GM21423 (cell line): ENCODE measurements at regions not wholly inside any gene's neighbourhood (a gene's known extent, or its start where the extent isn't known, plus 50 kb on each side); places are given as distances from the start of the nearest gene placed in this dataset.
"Not testable (repeated sequence)": the region's sequence is repeated elsewhere in the genome, so short reads cannot be mapped to it uniquely, and the experiment has no call there.

ENCODE experiments used
- ATAC-seq: cut with Tn5 transposase; IDR thresholded peaks from one replicate; pipeline ENCODE4 v1.9.1; 2021; ENCODE audit warnings: mild to moderate bottlenecking, moderate library complexity; ENCODE audit not compliant: unreplicated experiment

- ATAC-seq: no peak
These were observed 500.0 kb downstream of the SPATA31D1 start for GRCh38 chr9:82488313-82489200.

- no peak for ATAC-seq
These were observed 500.7 kb downstream of the SPATA31D1 start for GRCh38 chr9:82489201-82489821.

- no peak for ATAC-seq
These were observed 501.5 kb downstream of the SPATA31D1 start for GRCh38 chr9:82490019-82490499.

GRCh38 chr9:82490821-82491220 is 502.2 kb downstream of the SPATA31D1 start:
- ATAC-seq: not testable (repeated sequence)

GRCh38 chr9:82491604-82492003 is 503.0 kb downstream of the SPATA31D1 start:
- no peak for ATAC-seq

GRCh38 chr9:82492274-82492673 is 503.7 kb downstream of the SPATA31D1 start:
- no peak for ATAC-seq

GRCh38 chr9:82495884-82496777 is 507.6 kb downstream of the SPATA31D1 start:
- ATAC-seq: no peak

GRCh38 chr9:82498541-82499317 is 510.2 kb downstream of the SPATA31D1 start:
- ATAC-seq: no peak

- ATAC-seq: no peak
These were observed 510.8 kb downstream of the SPATA31D1 start for GRCh38 chr9:82499337-82499736.

GRCh38 chr9:82504620-82505019 is 516.0 kb downstream of the SPATA31D1 start:
- ATAC-seq: no peak

- ATAC-seq: no peak
These were observed 523.1 kb downstream of the SPATA31D1 start for GRCh38 chr9:82511626-82512025.

- no peak for ATAC-seq
These were observed 524.2 kb downstream of the SPATA31D1 start for GRCh38 chr9:82512728-82513127.

GRCh38 chr9:82513242-82513751 is 524.7 kb downstream of the SPATA31D1 start:
- no peak for ATAC-seq

GRCh38 chr9:82513976-82514735 is 525.6 kb downstream of the SPATA31D1 start:
- no peak for ATAC-seq

- ATAC-seq: no peak
These were observed 530.3 kb downstream of the SPATA31D1 start for GRCh38 chr9:82518868-82519267.

GRCh38 chr9:82519332-82519731 is 530.8 kb downstream of the SPATA31D1 start:
- ATAC-seq: no peak

- no peak for ATAC-seq
These were observed 535.8 kb downstream of the SPATA31D1 start for GRCh38 chr9:82524407-82524806.

GRCh38 chr9:82526577-82526976 is 536.4 kb downstream of the RASEF start:
- no peak for ATAC-seq

- no peak for ATAC-seq
These were observed 531.1 kb downstream of the RASEF start for GRCh38 chr9:82531795-82532194.
